Panc1 (cell line): ENCODE measurements at regions not wholly inside any gene's neighbourhood (a gene's known extent, or its start where the extent isn't known, plus 50 kb on each side); places are given as distances from the start of the nearest gene placed in this dataset.

Experiments
- POLR2AphosphoS5 ChIP-seq: IDR thresholded peaks from 2 replicates; pipeline ENCODE4 v1.6.1; 2012; ENCODE audit warnings: mild to moderate bottlenecking, low read depth, low read length, moderate library complexity
- TF ChIP-seq, protein P1 (sequence below): fragments of 450-650 bp; IDR thresholded peaks from 2 replicates; pipeline ENCODE4 v1.5.1; 2017; ENCODE audit warnings: mild to moderate bottlenecking

DNA sequence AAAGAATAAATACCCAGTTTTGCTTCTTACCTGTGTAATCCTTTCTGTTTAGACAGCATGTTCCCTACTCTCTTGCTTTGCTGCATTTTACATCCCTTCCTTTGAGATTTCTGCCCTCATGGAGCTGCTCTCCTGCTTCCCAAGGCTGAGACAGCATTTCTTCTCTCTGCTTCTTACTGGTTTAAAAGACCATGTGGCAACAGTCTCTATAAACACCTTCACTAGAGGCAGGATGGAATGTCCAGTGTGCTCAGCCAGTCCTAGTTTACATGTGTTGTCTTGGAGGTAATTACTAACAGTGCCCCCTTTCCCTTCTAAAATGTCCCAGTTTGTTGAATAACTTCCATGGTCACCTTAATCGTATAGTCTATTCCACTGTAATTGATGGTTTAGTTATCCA lies 262.3 kb downstream of the CNTN3 start:
- no peak for TF ChIP-seq POLR2AphosphoS5
- TF ChIP-seq, protein P1, sequence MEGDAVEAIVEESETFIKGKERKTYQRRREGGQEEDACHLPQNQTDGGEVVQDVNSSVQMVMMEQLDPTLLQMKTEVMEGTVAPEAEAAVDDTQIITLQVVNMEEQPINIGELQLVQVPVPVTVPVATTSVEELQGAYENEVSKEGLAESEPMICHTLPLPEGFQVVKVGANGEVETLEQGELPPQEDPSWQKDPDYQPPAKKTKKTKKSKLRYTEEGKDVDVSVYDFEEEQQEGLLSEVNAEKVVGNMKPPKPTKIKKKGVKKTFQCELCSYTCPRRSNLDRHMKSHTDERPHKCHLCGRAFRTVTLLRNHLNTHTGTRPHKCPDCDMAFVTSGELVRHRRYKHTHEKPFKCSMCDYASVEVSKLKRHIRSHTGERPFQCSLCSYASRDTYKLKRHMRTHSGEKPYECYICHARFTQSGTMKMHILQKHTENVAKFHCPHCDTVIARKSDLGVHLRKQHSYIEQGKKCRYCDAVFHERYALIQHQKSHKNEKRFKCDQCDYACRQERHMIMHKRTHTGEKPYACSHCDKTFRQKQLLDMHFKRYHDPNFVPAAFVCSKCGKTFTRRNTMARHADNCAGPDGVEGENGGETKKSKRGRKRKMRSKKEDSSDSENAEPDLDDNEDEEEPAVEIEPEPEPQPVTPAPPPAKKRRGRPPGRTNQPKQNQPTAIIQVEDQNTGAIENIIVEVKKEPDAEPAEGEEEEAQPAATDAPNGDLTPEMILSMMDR = no peak
